ENCODE measurements at regions not wholly inside any gene's neighbourhood (a gene's known extent, or its start where the extent isn't known, plus 50 kb on each side); places are given as distances from the start of the nearest gene placed in this dataset.
"Not testable (repeated sequence)": the region's sequence is repeated elsewhere in the genome, so short reads cannot be mapped to it uniquely, and the experiment has no call there.

DNA sequence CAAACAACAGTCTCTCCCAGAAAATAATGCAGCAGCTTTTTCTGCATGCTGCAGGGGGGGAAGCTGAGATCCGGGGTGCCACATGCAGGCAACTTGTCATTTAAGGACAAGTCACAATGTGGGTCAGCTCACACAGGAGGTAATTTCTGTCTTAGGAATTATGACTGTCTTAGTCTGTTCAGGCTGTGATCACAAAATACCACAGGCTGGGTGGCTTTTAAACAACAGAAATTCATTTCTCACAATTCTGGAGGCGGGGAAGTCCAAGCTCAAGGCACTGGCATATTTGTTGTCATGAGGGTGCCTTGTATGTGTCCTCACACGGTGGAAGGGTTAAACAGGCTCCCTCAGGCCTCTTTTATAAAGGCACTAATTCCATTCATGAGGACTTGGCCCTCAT is 127.7 kb downstream of the DIRAS2 start:
- no peak for DNase-seq

DNA sequence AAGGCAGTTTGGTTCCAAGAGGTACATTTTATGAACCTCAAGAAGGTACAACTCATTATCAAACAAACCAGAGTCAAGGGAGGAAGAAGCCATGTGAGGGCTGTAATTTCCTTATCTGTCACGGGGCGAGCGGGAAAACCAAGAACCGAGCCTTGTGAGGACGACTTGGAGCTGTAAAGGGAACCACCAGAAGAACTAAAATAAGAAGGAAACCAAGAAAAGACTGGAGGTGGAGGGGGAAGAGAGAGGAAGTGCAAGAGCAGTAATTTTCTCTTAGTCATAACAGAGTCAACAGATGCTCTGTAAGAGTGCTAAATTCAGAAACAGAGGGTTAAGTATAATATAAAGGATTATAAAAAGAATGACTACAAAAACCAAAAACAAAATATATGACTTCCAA is 127.1 kb downstream of the DIRAS2 start:
- DNase-seq: no peak

GRCh38 chr9:90517103-90517502 is 125.5 kb downstream of the DIRAS2 start:
- no peak for DNase-seq

GRCh38 chr9:90521811-90522570 is 120.6 kb downstream of the DIRAS2 start:
- DNase-seq: no peak

DNA sequence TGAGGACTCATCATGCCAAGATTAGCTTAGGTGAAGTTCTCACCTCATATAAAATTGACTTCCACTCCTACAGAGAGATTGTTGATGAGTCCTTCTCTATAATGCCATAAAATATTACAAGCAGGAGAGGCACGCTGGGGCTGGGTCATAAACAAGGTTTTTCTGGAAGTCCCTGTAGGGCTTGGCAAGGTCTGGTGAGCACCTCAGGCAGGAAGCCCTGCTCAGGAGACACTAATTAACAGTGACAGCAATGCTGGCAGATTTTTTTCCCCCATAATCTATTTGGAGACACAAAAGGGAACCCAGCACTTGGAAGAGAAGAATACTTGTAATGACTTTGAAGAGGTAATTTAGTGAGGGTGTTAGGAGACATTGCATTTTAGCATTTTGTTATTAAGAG is 118.7 kb downstream of the DIRAS2 start:
- no peak for DNase-seq

DNA sequence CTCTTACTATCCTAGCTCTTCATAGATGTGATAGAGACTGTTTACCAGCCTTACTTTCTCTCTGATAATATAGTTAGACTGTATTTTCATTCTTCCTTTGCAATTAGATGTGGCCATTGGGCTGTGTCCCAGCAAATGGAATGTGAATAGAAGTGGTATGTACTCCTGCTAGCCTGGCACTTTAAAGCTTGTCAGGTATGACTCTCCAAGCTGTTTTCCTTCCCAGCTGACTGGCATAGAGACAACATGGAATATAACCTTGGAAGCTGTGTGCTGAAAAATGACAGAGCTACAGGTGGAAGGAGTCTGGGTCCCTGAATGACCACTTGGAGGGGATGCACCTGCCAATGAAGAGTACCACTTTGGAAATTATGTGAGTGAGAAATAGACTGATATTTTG is 116.2 kb downstream of the DIRAS2 start:
- DNase-seq: no peak

GRCh38 chr9:90536094-90536493 is 106.5 kb downstream of the DIRAS2 start:
- not testable (repeated sequence) for DNase-seq

DNA sequence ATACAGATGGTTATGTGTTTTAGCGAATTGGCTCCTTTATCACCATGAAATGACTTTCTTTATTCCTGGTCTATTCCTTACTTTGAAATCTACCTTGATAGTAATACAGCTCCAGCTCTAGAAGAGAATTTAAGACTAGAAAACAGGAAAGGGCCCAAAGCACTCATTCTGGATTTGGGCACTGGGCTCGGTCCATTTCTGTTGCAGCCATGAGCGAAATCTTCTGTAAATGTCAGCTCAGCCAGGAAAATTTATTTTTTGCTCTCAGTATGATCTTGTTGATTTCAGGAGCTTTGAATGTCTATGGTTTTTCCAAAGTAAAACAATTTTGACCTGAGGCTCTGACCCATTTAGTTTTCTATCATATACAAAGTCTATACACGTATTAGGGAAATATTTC is 104.1 kb downstream of the DIRAS2 start:
- DNase-seq: no peak

DNA sequence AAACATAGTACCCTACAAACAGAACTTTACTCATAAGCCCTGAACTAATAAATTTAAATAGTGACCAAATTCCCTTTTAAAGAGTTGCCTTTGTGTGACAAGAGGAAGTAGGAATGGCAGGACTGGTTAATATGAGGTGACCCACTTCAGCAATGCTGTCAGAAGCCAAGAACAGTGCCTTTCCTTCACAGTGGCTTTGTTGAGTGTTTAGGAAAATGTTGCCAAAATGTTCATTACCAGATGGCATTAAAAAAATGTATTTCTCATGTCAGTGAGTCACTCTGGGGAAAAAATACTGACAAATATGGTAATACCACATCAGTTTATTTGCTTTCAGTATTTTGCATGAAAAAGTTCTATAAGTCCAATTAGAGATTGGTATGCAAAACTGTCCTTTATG is 103.3 kb downstream of the DIRAS2 start:
- DNase-seq: no peak

DNA sequence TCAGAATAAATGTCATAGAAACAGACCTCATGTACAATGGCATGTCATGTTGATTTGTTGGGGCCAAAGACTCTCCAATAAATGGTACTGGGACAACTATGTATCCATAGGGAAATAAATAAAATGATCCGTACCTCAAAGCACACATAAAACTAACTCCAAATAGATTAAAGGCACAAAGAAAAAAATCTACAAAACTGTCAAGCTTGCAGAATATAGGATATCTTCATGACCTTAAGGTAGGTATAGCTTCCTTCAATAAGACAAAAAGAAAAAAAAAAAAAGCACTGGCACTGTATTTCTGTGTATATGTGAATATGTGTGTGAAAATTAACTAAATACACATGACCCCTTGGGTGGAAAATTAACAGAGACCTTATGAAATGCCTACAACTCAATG is 101.9 kb downstream of the DIRAS2 start:
- DNase-seq: no peak

DNA sequence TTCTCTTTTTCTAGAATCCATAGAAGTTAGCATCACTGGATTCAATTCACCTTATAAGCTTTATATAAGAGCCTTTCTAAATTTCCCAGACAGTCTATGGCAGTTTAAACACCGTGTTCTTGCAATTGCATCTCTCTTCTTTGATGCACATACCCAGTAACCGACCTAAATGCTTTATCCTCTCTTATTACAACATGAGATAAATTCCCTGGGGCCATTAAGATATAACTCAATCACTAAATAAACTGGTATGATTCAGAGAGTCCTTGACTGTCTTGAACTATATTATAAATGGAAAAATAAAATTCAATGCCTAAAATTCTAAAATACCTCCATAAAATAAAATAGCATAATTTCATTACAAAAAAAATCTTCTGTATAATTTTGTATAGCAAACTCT is 98.1 kb downstream of the DIRAS2 start:
- no peak for DNase-seq

- DNase-seq: no peak
Measured at GRCh38 chr9:90546200-90546599, 96.4 kb downstream of the DIRAS2 start.

GRCh38 chr9:90547896-90548295 is 94.7 kb downstream of the DIRAS2 start:
- no peak for DNase-seq

- no peak for DNase-seq
Measured at GRCh38 chr9:90552317-90552716, 90.3 kb downstream of the DIRAS2 start.

DNA sequence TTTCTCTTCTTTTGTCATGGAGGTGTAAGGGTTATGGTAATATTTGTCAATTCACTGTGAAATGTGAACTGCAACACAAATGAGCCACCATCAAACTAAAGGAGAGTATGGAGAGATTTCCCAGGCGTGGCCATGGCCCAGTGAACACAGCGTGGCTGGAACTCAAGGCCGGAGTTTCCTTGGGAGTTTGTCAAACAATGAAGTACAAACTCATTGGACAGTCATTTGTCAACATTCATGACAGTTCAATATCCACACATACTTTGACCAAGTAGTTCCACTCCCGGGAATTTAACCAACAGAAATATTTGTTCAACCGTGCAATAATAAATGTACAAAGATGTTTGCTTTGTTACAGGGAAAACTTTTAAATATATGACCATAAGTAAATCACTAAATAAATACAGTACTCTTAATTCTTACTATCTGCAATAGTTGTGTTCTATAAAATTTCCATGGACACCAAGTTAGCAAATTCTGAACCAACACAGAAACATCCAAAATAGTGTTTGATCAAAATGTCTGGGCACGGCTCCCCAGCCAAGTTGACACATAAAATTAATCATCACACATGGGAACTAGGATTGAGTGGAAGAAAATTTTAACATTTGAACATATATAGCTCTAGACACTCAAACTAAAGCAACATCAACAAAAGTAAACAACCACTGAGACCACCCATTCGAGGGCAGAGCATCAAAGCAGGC is 87.1 kb downstream of the DIRAS2 start:
- DNase-seq: no peak

DNA sequence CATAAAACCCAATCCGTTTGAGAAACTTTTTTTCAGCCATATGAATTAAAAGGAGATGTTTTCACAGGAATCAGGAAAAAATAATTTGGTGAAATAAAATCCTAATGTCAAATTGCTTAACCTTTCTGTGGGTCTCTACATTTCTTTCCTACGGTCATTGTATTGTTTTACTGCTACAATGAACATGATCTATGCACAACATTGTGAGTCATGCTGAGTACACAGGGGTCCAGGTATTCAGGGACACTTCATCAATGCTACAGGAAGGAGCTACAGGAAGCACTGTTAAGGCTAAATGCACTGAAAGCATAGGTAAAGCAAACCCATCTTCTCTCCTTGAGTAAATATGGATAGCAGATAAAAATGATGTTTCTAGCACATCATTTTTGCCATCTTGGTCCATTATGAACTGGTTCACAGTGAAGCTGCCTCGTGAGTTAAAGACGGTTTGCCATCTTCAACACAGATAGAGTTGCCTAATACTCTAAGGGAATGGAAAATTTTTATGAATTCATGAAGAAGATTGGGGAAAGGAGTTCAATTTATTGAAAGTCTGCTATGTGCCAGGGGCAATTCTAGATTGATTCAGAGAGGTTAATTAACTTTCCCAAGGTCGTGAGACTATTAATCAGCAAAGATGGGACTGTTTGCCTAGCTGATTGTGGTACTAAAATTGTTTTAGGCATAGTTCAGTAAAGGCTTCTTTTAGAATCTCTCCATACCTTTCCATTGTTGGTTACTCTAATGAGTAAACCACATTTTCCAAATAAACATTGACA is 85.5 kb downstream of the DIRAS2 start:
- no peak for DNase-seq

- no peak for DNase-seq
Measured at GRCh38 chr9:90559075-90560073, 83.2 kb downstream of the DIRAS2 start.
